ENCODE measurements at regions not wholly inside any gene's neighbourhood (a gene's known extent, or its start where the extent isn't known, plus 50 kb on each side); places are given as distances from the start of the nearest gene placed in this dataset.

DNA sequence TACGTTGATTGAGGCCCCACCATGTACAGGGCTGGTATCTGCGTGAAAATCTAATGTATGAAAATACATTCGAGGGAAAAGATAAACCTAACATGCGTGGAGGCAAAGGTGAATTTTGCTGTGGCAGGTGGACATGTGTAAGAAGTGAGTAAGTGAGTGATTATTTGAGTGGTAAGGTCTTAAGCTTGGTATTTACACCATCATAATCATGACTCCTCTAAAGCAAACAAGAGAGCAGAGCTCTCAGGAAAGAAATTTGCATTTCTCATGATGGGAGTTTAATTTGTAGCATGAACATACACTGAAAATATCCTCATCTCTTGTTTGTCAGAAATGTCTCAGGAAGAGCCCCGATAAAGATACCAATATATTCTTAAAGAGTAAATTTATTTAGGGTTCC, 260.6 kb downstream of the PSAT1 start:
- TF ChIP-seq, protein P1, sequence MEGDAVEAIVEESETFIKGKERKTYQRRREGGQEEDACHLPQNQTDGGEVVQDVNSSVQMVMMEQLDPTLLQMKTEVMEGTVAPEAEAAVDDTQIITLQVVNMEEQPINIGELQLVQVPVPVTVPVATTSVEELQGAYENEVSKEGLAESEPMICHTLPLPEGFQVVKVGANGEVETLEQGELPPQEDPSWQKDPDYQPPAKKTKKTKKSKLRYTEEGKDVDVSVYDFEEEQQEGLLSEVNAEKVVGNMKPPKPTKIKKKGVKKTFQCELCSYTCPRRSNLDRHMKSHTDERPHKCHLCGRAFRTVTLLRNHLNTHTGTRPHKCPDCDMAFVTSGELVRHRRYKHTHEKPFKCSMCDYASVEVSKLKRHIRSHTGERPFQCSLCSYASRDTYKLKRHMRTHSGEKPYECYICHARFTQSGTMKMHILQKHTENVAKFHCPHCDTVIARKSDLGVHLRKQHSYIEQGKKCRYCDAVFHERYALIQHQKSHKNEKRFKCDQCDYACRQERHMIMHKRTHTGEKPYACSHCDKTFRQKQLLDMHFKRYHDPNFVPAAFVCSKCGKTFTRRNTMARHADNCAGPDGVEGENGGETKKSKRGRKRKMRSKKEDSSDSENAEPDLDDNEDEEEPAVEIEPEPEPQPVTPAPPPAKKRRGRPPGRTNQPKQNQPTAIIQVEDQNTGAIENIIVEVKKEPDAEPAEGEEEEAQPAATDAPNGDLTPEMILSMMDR (IDR thresholded peaks at IDR 0.05; ENCODE audit: extremely low read depth in 1 of 2, insufficient read depth in 1 of 2, low read depth in 1 of 2, low read length in 2 of 2) = no peak
- TF ChIP-seq POLR2AphosphoS5 (IDR thresholded peaks at IDR 0.05; ENCODE audit: insufficient read depth, low read depth, low read length) (no peak), JUN (IDR thresholded peaks at IDR 0.05; ENCODE audit: borderline replicate concordance, insufficient read depth, insufficient read length, low read depth) (no peak), POLR2A (IDR thresholded peaks at IDR 0.05; ENCODE audit: low read depth, low read length) (no peak)
- TF ChIP-seq, protein P2, sequence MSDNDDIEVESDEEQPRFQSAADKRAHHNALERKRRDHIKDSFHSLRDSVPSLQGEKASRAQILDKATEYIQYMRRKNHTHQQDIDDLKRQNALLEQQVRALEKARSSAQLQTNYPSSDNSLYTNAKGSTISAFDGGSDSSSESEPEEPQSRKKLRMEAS (IDR thresholded peaks at IDR 0.05; ENCODE audit: insufficient read depth, insufficient read length) = no peak
